Hepatocyte (in vitro differentiated cells): ENCODE measurements at regions not wholly inside any gene's neighbourhood (a gene's known extent, or its start where the extent isn't known, plus 50 kb on each side); places are given as distances from the start of the nearest gene placed in this dataset.

Experiments
- CTCF ChIP-seq: fragments of 200-600 bp; sonication (generic); IDR thresholded peaks from 2 replicates; pipeline ENCODE4 v1.5.1; 2016; ENCODE audit warnings: antibody characterized with exemption, mild to moderate bottlenecking; ENCODE audit not compliant: poor library complexity
- EZH2 ChIP-seq: fragments of 200-600 bp; sonication (generic); IDR thresholded peaks from 2 replicates; pipeline ENCODE4 v1.6.1; 2016; ENCODE audit warnings: antibody characterized with exemption, mild to moderate bottlenecking, borderline replicate concordance
- EZH2phosphoT487 ChIP-seq: fragments of 200-600 bp; sonication (generic); IDR thresholded peaks from one replicate; pipeline ENCODE4 v1.6.1; 2018; ENCODE audit warnings: antibody characterized with exemption, mild to moderate bottlenecking, low read depth, moderate library complexity; ENCODE audit not compliant: unreplicated experiment, severe bottlenecking

GRCh38 chr1:219773110-219773509 lies 155.2 kb downstream of the SLC30A10 start:
- TF ChIP-seq CTCF, result no peak
- TF ChIP-seq EZH2, result no peak
- no peak for TF ChIP-seq EZH2phosphoT487
